Activated T-helper 1 cell treated with anti-CD3 and anti-CD28 coated beads, Interleukin-2, amount 50 U/mL, for 16 hours (primary cell): ENCODE measurements at regions not wholly inside any gene's neighbourhood (a gene's known extent, or its start where the extent isn't known, plus 50 kb on each side); places are given as distances from the start of the nearest gene placed in this dataset.
"Not testable (repeated sequence)": the region's sequence is repeated elsewhere in the genome, so short reads cannot be mapped to it uniquely, and the experiment has no call there.

ENCODE experiments used
- DNase-seq, 2 donors: peaks; one replicate each; pipeline ENCODE4 v3.0.0-alpha.2; 2020; ENCODE audit warnings: low read depth in 1 of 2, low spot score in 1 of 2

DNA sequence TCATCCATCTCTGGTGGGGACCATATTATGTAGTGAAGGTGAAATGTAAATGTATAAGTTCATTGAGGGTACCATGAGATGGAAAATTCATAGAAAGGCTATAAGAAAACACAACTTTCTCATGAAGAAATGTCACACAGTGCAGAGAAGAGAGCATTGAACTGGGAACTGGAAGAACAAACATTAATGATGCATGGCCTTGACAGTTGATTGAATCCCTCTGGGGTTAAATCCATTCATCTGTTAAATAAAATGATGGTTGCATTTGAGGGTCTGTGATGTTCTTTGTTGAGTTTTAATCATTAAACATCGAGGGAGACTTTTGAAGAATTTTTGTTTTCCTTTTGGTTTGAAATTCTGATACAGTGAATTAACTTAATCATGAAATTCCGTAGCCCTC, 1401.4 kb downstream of the FAM181B start:
- DNase-seq, result no peak

DNA sequence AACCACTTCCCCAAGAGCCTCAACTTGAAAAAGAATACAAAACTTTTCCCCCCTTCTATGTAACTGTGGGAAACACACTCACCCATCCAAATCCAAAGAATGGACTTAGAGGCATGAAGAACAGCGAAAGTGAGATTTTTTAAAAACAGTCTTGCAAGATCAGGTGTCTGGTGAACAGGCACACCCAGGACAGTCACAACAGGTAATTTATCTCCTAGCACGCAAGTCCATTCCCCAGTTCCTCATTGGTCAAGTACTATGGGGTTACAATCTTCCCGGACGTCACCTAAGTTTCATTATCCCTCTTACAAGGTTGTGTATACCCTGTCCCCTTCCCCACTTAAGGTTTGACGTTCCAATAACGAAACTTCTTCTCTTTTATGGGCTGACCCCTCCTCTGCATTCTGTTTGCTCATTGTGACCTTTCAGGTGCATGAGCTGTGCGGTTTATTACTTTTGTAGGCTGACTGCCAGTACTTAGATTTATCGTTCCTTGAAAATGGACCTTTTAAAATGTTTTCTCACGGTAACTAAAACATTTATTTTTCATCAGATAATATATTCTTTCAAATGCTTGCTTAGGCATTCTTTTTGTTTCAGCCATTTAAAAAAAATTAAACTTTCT, 1401.9 kb downstream of the FAM181B start:
- no peak for DNase-seq

DNA sequence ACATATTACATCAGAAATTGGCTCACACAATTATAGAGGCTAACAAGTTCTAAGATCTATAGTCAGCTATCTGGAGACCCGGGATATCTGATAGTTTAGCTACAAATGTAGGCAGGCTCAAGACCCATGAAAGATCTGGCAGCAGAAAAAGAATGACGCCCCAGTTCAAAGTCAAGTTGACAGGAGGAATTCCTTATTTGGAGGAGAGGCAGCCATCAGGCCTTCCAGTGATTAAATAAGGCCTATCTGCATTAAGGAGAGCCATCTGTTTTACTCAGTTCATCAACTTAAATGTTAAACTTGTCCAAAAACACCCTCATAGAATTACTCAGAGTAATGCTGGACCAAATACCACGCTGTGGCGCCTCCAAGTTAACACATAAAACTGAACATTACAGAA, 1402.6 kb downstream of the FAM181B start:
- DNase-seq, result no peak

DNA sequence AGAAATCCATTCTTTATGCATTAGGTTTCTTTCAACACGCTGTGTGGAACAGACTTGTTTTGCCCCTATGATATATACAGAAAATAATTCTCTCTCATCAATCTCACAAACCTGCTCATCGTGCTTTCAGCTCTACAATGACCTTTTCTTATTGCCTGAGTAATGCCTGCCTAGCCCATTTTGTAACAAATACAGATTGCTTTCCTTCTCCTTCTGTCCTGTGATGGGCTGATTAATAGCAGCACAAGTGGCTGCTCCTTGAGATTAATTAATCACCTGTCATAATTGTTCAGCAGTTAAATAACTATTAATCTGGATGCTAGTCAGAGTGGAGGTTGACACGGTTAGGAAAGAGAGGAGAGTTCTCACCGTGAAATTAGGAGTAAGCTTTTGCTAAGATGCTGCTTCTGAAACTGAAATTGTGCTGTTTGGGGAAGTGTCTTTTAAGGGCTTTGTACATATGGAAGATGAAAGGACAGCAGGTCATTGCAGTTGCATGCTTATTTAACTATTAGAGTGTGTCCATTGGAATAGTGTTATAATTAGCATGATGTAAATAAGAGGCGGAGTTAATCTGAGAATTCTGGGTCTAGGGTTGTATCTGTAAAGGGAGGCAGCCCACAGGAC, 1430.5 kb downstream of the FAM181B start:
- no peak for DNase-seq

DNA sequence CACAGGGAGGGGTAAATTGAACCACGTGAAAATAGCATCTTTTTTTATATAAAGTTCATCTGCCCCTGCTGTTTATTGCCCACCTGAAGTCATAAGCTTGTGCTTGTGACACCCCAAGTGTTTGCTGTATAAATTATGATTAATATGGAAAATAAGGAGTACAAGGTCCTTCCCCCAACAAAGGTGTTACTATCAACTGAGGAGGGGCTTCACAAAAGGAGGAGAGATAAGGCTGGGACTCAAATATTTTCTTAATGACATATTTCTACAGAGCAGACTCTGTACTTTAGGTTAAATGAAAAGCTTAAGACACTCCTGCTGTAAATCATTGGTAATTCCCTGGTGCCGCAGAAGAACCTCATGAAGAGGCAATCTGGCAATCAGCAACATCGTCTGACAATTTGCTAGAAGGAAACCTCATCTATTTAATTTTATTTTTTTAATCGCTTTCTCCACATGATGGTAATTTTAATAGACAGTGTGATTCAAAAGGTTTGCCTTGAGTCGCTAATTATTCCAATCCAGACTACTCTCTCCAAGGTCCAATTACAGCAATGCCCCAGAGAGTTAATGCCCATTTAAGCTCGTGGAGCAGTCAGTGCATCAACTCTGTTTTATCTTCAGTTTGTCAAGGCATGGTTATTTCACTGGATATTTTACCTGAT, 1432.4 kb downstream of the FAM181B start:
- DNase-seq, result no peak

DNA sequence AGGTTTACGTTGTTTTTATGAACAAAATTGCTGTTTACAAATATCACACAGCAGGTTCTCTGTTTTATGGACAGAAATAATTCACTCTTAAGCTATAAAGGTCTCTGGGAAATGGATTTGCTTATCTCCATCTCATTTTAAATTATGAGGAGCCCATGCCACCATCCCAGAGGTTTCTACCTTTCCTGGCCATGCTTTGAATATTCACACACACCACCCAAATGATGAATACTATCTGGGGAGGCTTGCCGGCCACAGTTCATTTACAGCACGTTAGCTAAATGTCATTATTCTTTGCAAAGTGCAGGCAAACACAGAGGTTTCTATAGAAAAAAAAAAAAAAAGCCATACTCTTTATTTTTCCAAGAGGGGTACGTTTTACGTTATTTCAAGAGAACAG, 1446.7 kb downstream of the FAM181B start:
- no peak for DNase-seq

DNA sequence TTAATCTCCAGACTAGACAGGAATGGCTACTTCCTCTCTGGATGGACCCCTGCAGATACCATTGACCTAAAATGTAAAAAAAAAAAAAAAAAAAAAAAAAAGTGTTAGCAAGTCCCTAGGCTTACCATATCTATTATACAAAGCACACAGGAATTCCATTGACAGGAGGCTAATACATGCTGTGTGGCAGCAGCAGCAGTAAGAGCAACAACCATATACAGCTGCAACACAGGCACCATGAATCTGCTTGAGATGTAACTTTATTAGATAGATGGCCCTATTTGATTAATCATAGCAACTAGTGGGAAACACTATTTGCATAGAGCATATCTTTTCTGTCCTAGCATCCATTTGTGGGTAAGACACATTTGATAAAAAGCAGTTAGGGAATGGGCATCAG, 1447.1 kb downstream of the FAM181B start:
- DNase-seq, result no peak

DNA sequence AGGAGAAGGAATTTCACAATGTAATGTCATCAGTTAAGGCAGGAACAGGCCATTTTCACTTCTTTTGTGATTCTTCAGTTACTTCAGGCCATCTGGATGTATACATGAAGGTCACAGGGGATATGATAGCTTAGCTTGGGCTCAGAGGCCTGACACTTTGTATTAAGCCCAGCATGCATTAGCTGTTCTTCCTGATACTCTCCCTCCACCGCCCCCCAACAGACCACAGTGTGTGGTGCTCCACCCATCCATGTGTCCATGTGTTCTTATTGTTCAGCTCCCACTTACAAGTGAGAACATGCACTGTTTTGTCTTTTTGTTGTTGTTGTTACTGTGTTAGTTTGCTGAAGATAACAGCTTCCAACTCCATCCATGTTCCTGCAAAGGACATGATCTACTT, 1453.4 kb downstream of the FAM181B start:
- not testable (repeated sequence) for DNase-seq

DNA sequence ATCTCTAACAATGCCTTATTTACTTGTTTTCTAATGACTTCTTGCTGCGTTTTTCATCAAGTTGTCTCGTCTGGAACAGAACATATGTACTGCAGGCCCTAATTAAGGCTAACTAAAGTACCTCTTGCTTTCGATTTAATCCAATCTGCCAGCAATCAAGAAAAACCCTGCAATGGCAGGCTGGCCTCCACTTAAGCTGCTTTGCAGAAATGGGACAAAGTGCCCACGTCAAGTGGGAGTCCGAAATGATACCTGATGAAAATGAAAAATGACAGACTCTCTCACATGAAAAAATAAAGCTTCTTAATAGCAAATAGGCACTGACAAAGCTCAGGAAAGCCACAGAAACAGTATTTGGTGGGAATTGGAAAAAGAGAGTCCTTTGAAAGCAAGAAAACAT, 1454.7 kb downstream of the FAM181B start:
- DNase-seq, result no peak

DNA sequence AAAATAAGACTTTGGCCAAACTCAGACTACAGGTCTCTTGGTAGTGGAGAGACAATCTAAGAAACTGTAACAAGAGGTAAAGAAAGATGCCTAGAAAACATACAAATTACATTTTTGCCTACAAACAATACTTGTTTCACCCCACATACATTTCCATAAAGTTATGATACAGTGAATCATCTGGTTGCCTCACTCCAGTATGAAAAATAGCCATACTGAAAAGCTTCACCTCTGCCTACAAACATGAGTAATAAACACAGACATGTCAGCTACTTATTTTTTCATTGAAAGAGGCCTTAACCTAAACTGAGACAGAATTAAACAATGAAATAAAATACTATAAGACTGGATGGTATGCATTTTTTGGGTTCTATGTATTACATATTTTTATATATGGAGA, 1463.0 kb downstream of the FAM181B start:
- DNase-seq, result no peak

DNA sequence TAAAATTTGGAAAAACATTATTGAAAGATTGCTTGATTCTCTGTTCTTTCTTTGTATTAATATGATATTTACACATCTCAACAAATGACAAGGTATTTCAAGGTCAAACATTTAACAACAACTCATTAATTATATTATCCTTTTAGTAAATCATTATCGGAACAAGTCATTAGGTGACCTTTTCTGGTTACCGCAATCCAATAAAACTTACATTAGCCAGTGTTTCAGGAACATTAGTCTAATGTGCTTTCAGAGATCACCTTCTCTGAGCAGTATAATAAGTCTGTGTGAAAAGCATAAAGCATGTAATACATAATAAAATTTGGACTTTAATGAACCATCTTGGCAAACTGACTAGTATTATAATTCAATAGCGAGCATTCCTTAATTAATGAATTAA, 1466.4 kb downstream of the FAM181B start:
- DNase-seq, result no peak

DNA sequence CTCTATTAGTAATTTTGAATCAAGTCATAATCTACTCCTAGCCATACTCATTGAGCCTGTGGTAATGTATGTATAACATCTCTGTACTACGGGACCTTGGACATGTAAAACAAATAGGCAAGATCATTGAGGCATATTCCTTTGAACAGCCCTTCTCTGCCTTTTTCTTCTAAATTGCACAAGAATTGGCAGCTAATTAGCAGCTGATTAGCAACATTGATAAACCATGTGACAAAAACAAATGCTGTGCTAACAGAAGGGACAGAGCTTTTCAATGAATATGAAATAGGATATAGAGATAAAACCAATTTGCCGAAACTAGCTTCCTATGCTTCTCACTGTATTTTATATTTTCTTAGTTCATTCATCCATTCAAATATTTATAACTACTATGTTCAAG, 1474.2 kb downstream of the FAM181B start:
- DNase-seq, result no peak

DNA sequence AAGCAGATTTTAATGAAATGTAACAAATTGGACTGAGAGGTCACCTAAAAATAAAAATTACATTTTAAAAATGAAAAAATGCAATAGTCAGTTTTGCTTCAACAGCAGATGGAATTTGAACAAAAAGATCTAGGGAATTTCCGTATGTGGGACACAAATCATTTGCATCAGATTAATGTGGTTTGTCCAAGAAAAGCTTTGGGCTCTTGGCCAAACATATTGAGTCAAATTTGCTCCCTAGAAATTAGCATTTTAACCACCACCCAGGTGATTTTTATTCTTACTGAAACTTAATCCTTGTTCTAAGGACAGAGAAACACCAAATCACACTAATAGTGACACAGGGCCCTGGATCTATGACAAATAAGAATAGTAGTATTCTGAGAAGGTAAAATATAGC, 1477.8 kb downstream of the FAM181B start:
- no peak for DNase-seq

DNA sequence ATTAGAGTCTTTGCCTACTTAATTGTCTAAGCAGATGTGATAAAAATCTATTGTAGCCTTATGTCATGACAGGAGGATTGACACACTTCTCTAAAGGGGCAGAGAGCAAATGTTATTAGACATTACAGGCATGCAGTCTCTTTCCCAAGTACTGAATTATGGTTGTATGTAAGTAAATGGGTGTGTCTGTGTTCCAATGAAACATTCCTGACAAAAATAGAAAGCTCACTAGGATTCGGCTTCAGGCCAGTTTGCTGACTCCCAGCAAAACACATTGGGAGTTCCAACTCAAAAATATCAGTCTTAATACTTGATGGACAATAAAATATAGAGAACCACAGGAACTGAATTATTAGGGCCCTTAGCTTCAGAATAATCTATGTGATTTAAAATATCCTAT, 1480.4 kb downstream of the FAM181B start:
- DNase-seq, result no peak

DNA sequence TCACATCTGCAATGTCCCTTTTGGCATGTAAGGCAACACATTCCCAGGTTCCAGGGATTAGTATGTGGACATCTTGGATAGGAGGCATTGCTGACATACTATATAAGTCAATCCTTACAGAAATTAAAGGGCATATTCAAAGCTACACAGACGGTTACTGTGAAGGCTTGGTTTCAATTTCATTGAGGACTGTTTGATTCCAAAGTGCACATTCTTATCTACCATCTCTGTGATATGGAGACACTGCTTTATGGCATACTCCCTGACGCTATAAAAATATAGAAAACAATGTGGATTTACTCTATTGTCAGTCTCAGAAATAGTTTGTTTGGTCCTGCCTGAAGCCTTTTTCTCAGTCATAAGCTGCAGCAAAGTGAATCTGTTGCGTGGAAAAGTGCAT, 1486.7 kb downstream of the FAM181B start:
- no peak for DNase-seq

DNA sequence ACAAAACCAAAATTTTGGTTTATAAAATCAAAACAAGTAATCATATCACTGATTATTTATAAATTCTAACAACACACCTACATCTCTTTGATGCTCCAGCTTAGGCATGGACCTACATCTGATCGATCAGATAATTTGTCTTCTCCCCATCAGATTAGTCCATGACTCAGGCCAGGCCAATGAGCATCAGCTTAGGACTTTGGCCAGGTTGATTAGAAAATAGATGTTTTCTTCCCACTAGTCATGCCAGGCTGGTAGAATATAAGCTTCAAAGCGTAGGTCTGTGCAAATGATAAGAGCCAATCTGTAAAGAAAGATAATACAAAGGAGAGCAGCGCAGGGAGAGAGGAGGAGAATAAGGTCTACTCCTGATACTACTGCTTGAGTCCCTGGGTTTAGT, 1487.9 kb downstream of the FAM181B start:
- no peak for DNase-seq

DNA sequence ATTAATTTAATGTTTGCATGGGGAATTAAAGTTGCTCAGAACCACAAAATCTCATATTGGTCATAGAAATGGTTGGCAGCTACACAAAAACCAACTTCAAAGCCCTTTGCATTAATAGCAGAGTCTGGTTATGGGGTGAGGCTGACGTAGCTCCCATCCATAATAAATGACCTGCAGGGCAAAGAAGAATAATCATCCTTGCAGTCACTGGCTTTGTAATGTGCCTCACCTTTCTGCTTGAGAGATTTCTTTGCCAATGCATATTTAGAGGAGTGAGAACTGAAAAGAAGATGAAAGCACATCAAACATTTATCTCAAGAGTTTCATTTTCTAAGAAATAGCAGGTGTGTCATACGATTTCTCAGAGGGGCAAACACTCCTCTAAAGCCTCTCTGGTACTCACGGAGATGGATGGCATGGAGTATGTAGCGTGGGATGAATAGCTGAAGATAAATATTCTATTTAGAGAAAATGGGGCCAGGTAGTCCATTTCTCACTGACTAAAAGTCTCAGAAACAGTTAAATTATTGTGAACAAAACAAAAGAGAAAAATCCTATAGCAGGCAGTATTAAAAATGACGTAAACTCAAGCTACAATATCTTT, 1491.9 kb downstream of the FAM181B start:
- no peak for DNase-seq

DNA sequence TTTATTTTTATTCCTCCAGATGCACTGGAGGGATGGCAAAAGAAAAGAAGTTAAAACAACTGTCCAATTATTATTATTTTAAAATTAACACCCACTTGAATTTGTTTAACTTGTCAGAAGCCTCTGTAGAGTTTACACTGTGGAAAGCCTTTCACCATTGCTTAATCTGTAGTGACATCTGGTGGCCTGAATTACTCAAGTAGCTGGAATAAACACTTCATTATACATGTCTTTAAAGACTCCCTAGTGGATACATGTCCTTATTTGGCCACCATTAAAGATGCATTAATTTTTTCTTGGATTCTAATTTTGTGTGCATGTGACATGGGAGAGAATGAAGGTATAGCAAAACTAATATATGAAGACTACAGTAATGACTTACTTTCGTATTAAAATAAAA, 1496.5 kb downstream of the FAM181B start:
- no peak for DNase-seq

DNA sequence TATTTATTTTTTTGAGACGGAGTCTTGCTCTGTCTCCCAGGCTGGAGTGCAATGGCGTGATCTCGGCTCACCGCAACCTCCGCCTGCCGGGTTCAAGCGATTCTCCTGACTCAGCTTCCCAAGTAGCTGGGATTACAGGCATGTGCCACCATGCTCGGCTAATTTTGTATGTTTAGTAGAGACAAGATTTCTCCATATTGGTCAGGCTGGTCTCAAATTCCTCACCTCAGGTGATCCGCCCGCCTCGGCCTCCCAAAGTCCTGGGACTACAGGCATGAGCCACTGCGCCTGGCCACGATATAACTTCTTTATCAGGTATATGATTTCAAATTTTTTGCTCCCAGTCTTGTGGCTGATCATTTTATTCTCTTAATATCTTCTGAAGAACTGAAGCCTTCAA, 1506.3 kb downstream of the FAM181B start:
- not testable (repeated sequence) for DNase-seq

DNA sequence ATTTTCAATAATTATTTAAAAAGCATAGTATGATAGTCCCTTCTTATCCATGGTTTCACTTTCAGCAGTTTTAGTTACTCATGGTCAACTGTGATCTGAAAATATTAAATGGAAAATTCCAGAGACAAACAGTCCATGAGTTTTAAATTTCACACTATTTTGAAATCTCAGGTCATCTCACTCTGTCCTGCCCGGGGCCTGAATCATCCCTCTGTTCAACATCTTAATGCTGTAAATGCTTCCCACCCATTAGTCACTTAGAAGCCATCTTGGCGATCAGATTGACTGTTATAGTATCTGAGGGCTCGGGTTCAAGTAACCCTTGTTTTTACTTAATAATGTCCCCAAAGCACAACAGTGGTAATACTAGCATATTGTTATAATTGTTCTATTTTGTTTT, 1509.3 kb downstream of the FAM181B start:
- no peak for DNase-seq

DNA sequence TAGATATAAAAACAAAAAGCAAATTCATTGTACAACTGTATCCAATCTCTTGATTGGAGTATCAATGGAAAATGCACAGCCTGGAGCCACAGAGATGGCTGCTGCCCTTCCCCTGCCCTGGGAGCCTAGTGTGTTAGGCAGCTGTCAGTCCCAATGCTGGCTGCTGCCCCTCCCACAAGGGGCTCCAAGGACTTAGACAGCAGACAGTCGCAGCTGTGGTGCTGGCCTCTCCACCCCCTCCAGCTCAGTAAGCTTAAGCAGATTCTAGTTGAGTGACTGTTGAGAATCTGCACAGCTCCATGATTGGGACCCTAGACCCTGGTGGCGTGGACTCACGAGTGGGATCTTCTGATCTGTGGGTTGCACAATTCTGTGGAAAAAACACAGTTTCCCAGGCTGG, 1511.2 kb downstream of the FAM181B start:
- no peak for DNase-seq

DNA sequence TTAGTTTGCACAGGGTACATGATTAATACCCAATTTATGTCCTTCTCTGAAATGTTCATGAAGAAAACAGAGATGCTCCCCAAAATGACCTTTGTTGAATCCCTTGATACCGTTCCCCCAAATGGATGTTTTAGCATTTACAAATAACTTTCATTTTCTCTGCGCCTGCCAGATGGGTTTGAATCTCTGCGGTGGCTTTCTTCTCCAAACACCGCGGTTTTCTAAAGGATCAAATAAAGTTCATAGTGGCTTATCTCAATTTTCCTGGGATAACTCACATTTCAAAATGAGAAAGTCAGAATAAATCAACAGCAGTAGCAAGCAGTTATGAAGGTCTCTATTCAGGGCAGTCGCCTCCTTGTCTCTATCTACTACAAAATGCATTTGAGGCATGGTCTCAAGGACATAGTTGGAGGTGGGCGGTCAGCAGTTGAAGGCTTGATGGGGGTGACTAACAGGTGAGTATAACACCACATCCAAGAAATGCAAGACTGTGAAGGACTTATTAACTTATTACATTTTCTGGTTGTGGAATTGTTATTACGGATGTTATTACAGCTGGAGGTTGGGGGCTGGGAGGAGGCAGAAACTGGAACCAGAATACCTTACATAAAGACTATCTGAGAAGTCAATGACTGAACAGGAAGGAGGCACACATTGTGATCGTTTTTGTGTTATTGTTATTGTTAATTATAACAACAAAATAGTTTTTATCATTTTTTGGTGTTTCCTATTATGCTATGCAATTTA, 1513.3 kb downstream of the FAM181B start:
- no peak for DNase-seq
